A549 (cell line): ENCODE measurements at regions not wholly inside any gene's neighbourhood (a gene's known extent, or its start where the extent isn't known, plus 50 kb on each side); places are given as distances from the start of the nearest gene placed in this dataset.

Source experiments
- ATAC-seq, 2 experiments: fragments of 200-7000 bp in 1 of 2; fragments of >200 bp in 1 of 2; cut with Nextera tagmentation in 1 of 2; cut with Tn5 transposase in 1 of 2; 3 replicates each; pipeline versions ENCODE4 v1.8.0 to v1.9.1; 2018 to 2020; ENCODE audit warnings: mild to moderate bottlenecking in 1 of 2, moderate library complexity in 1 of 2
- CTCF ChIA-PET: fragments of 300-600 bp; sonication (Branson Sonifier 250); formaldehyde crosslinking; extraction: SDS; loops from one replicate; lab custom pipeline; 2021; ENCODE audit warnings: antibody characterized with exemption, inconsistent platforms; lab: Yijun Ruan, JAX
- POLR2A ChIA-PET: fragments of 350-600 bp; formaldehyde crosslinking; extraction: SDS; loops from one replicate; lab custom pipeline; 2021; ENCODE audit warnings: antibody characterized with exemption, inconsistent platforms; lab: Yijun Ruan, JAX
- DNase-seq, 2 experiments: peaks; one replicate each; pipeline versions ENCODE4 v3.0.0 to v3.0.0-alpha.2; 2011 to 2016; ENCODE audit warnings: low read depth in 1 of 2, low spot score in 1 of 2
- FAIRE-seq: peaks from 2 replicates; lab custom pipeline; 2011; peaks lifted over from hg19 to GRCh38; lab: Jason Lieb, UNC
- H3K27ac ChIP-seq, 2 experiments: fragments of >200 bp; sonication (Bioruptor Twin); formaldehyde crosslinking; 3 replicates each; pipeline ENCODE4 v1.5.1; 2016 to 2017
- H3K4me1 ChIP-seq: fragments of >200 bp; sonication (Bioruptor Twin); formaldehyde crosslinking; 3 replicates; pipeline ENCODE4 v1.6.1; 2016
- H3K4me2 ChIP-seq: fragments of >200 bp; sonication (Bioruptor Twin); formaldehyde crosslinking; 3 replicates; pipeline ENCODE4 v1.6.1; 2016
- H3K4me3 ChIP-seq: fragments of >200 bp; sonication (Bioruptor Twin); formaldehyde crosslinking; 3 replicates; pipeline ENCODE4 v1.5.1; 2016
- H3K9me3 ChIP-seq: fragments of >200 bp; sonication (Bioruptor Twin); formaldehyde crosslinking; 3 replicates; pipeline ENCODE4 v1.6.1; 2016
- BHLHE40 ChIP-seq: IDR thresholded peaks from 2 replicates; pipeline ENCODE4 v1.6.1; 2012; ENCODE audit warnings: low read depth, low read length, inconsistent platforms
- CEBPB ChIP-seq, 2 experiments: fragments of >200 bp in 1 of 2; sonication (Bioruptor Twin) in 1 of 2; formaldehyde crosslinking in 1 of 2; IDR thresholded peaks; 2 replicates each; pipeline ENCODE4 v1.6.1; 2012 to 2016
- ESRRA ChIP-seq: fragments of 150-350 bp; IDR thresholded peaks from 2 replicates; pipeline ENCODE4 v1.6.1; 2014; ENCODE audit warnings: mild to moderate bottlenecking, low read length, borderline replicate concordance
- HDAC2 ChIP-seq: fragments of 200-600 bp; sonication (generic); IDR thresholded peaks from 2 replicates; pipeline ENCODE4 v1.6.1; 2016
- HOXA7 ChIP-seq: fragments of 250-450 bp; sonication (Bioruptor Pico); IDR thresholded peaks from 2 replicates; pipeline ENCODE4 v1.5.0; 2020; ENCODE audit warnings: mild to moderate bottlenecking, moderate library complexity
- HOXB13 ChIP-seq: fragments of 250-450 bp; sonication (Bioruptor Pico); IDR thresholded peaks from 2 replicates; pipeline ENCODE4 v1.5.0; 2020; ENCODE audit warnings: low read depth, mild to moderate bottlenecking, moderate library complexity
- HOXB5 ChIP-seq: fragments of 250-450 bp; sonication (Bioruptor Pico); IDR thresholded peaks from 2 replicates; pipeline ENCODE4 v1.5.0; 2020; ENCODE audit warnings: mild to moderate bottlenecking, moderate library complexity
- KDM5A ChIP-seq: fragments of 200-600 bp; sonication (generic); IDR thresholded peaks from 2 replicates; pipeline ENCODE4 v1.6.1; 2016; ENCODE audit warnings: antibody characterized with exemption, mild to moderate bottlenecking
- MAFK ChIP-seq: fragments of 450-650 bp; IDR thresholded peaks from 2 replicates; pipeline ENCODE4 v1.6.1; 2014; ENCODE audit not compliant: partially characterized antibody
- MAX ChIP-seq: IDR thresholded peaks from 2 replicates; pipeline ENCODE4 v1.6.1; 2012
- MAZ ChIP-seq: fragments of 150-350 bp; IDR thresholded peaks from 2 replicates; pipeline ENCODE4 v1.6.1; 2014; ENCODE audit warnings: antibody characterized with exemption, low read depth, low read length, borderline replicate concordance
- NFE2L2 ChIP-seq: fragments of 150-350 bp; conservative IDR thresholded peaks from 2 replicates; pipeline ENCODE4 v1.6.1; 2014; ENCODE audit warnings: low read length
- NR3C1 ChIP-seq: fragments of >200 bp; sonication (Bioruptor Twin); formaldehyde crosslinking; IDR thresholded peaks from 3 replicates; pipeline ENCODE4 v1.6.1; 2017
- PHF8 ChIP-seq: fragments of 200-600 bp; sonication (generic); IDR thresholded peaks from 2 replicates; pipeline ENCODE4 v1.6.1; 2016; ENCODE audit warnings: low read depth, mild to moderate bottlenecking, antibody characterized with exemption, moderate library complexity, borderline replicate concordance
- POLR2A ChIP-seq: IDR thresholded peaks from 2 replicates; pipeline ENCODE4 v1.6.1; 2012; ENCODE audit warnings: mild to moderate bottlenecking, low read length
- POLR2AphosphoS2 ChIP-seq: conservative IDR thresholded peaks from 2 replicates; pipeline ENCODE4 v1.6.1; 2012; ENCODE audit warnings: low read length, improper control_type of control experiment, inconsistent platforms
- RCOR1 ChIP-seq: fragments of 150-350 bp; IDR thresholded peaks from 2 replicates; pipeline ENCODE4 v1.6.1; 2014; ENCODE audit warnings: antibody characterized with exemption, low read length, low read depth
- RFX5 ChIP-seq: fragments of 450-650 bp; IDR thresholded peaks from 2 replicates; pipeline ENCODE4 v1.7.1; 2014; ENCODE audit warnings: antibody characterized with exemption, mild to moderate bottlenecking, moderate library complexity
- ZC3H11A ChIP-seq: fragments of 450-650 bp; IDR thresholded peaks from 2 replicates; pipeline ENCODE4 v1.6.1; 2014; ENCODE audit warnings: antibody characterized with exemption, mild to moderate bottlenecking
- ZFP36 ChIP-seq: fragments of 450-650 bp; IDR thresholded peaks from 2 replicates; pipeline ENCODE4 v1.6.1; 2014; ENCODE audit warnings: borderline replicate concordance; ENCODE audit not compliant: partially characterized antibody
- ZNF302 ChIP-seq: fragments of 250-450 bp; sonication (Bioruptor Pico); IDR thresholded peaks from 2 replicates; pipeline ENCODE4 v1.9.0; 2021; ENCODE audit warnings: inconsistent platforms, mild to moderate bottlenecking, moderate library complexity
- WGBS: methylation state at CpG from one replicate; pipeline ENCODE4 v1.1.6; 2017; ENCODE audit errors: missing lambda C conversion rate; 5-methylcytosine and 5-hydroxymethylcytosine counted together
- TF ChIP-seq, protein P1 (sequence below): fragments of >200 bp; sonication (Bioruptor Twin); formaldehyde crosslinking; IDR thresholded peaks from 3 replicates; pipeline ENCODE4 v1.5.1; 2016

GRCh38 chr1:60596791-60597750 is 485.3 kb upstream of the NFIA start:
- no peak for FAIRE-seq
- H3K27ac ChIP-seq = no peak overlapping the region
- no peak for DNase-seq
- POLR2A ChIA-PET = no interaction called here
- H3K4me2 ChIP-seq = no peak overlapping the region
- H3K4me3 ChIP-seq = no peak overlapping the region
- ATAC-seq = no peak
- CTCF ChIA-PET = no interaction called here
- TF ChIP-seq MAX (no peak), MAFK (peak; percentile 74), CEBPB (IDR thresholded peaks at IDR 0.05) (no peak)
- WGBS = 8% methylated on average over 8 of the region's 8 CpGs
- H3K9me3 ChIP-seq = no peaks in the 10 kb centered on the region
- no peaks in the 10 kb centered on the region for H3K4me1 ChIP-seq

- H3K9me3 ChIP-seq = no peaks in the 10 kb centered on the region
- no peak for TF ChIP-seq KDM5A
- TF ChIP-seq ZC3H11A = no peak
- no peak for TF ChIP-seq ZNF302 (CRISPR knock-in tag)
- no peak for TF ChIP-seq NFE2L2
- no peak for TF ChIP-seq MAFK
- no peak for TF ChIP-seq MAZ
- TF ChIP-seq HOXA7 = no peak
- TF ChIP-seq, protein P1, sequence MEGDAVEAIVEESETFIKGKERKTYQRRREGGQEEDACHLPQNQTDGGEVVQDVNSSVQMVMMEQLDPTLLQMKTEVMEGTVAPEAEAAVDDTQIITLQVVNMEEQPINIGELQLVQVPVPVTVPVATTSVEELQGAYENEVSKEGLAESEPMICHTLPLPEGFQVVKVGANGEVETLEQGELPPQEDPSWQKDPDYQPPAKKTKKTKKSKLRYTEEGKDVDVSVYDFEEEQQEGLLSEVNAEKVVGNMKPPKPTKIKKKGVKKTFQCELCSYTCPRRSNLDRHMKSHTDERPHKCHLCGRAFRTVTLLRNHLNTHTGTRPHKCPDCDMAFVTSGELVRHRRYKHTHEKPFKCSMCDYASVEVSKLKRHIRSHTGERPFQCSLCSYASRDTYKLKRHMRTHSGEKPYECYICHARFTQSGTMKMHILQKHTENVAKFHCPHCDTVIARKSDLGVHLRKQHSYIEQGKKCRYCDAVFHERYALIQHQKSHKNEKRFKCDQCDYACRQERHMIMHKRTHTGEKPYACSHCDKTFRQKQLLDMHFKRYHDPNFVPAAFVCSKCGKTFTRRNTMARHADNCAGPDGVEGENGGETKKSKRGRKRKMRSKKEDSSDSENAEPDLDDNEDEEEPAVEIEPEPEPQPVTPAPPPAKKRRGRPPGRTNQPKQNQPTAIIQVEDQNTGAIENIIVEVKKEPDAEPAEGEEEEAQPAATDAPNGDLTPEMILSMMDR = no peak
- TF ChIP-seq POLR2A = no peak
- no peak for TF ChIP-seq RCOR1
- no peak for TF ChIP-seq HOXB5 (CRISPR knock-in tag)
- no peak for TF ChIP-seq NR3C1
- no peak for TF ChIP-seq POLR2AphosphoS2
- TF ChIP-seq HDAC2 = no peak
- TF ChIP-seq HOXB13 = no peak
- no peak for TF ChIP-seq PHF8
- TF ChIP-seq, all 56 proteins: peak for 0
- DNase-seq (no peak), FAIRE-seq (no peak), ATAC-seq (no peak)
- H3K4me3 ChIP-seq = no peak overlapping the region
- 85% methylated on average over 1 of the region's 1 CpG for WGBS
- ChIA-PET CTCF (no interaction called here), POLR2A (no interaction called here)
- H3K4me2 ChIP-seq = no peak overlapping the region
- H3K27ac ChIP-seq = no peak overlapping the region
- H3K4me1 ChIP-seq = no peaks in the 10 kb centered on the region
These were observed 490.8 kb upstream of the NFIA start for GRCh38 chr1:60591583-60591982.

DNA sequence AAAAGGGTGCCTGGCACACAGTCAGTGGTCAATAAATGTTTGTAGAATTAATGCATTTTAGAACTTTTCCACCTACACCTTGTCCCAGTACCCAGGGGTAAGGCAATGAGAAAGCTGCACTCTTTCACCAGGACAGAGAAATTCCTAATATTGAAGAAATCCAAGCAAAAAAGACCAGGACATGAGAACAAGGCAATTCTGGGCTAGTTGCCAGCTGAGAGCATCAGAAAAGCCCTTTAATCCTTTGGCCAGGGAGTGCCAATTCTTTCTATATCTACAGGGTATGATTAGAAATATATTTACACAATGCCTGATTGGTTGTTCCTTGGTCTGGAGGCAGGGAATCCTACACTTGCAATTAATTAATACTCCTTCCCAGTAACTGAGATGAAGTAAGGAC is 492.4 kb upstream of the NFIA start:
- DNase-seq = no peak
- TF ChIP-seq POLR2AphosphoS2 (no peak), BHLHE40 (no peak), RFX5 (no peak), ZNF302 (CRISPR knock-in tag) (no peak), ESRRA (no peak), CEBPB (IDR thresholded peaks at IDR 0.05) (no peak), HOXB5 (CRISPR knock-in tag) (no peak), ZFP36 (no peak)
- TF ChIP-seq, all 56 proteins: peak for 0
- H3K4me1 ChIP-seq = no peaks in the 10 kb centered on the region
- no peak for ATAC-seq
- FAIRE-seq = no peak
- CTCF ChIA-PET = no interaction called here
- no peak overlapping the region for H3K4me3 ChIP-seq
- POLR2A ChIA-PET = interaction anchor here (0.6 kb wide), 1 partner anchor 23 kb away, joined by 3 read pairs; no protein-coding TSS in a partner anchor
- no peak overlapping the region for H3K4me2 ChIP-seq
- no peaks in the 10 kb centered on the region for H3K9me3 ChIP-seq
- H3K27ac ChIP-seq = no peak overlapping the region
